PC-9 (cell line): ENCODE measurements at regions not wholly inside any gene's neighbourhood (a gene's known extent, or its start where the extent isn't known, plus 50 kb on each side); places are given as distances from the start of the nearest gene placed in this dataset.

ENCODE experiments used
- BruUV-seq: library from RNA; stranded (reverse); fragments of 400-500 nt; replicated peaks from 2 replicates; lab custom pipeline; 2021; lab: Mats Ljungman, UMichigan
- CTCF ChIA-PET: fragments of 300-600 bp; sonication (Branson Sonifier 250); formaldehyde crosslinking; loops from one replicate; lab custom pipeline; 2022; ENCODE audit warnings: antibody characterized with exemption; lab: Charles Lee
- POLR2A ChIA-PET: fragments of 300-600 bp; sonication (Branson Sonifier 250); formaldehyde crosslinking; loops from one replicate; lab custom pipeline; 2022; ENCODE audit warnings: antibody characterized with exemption; ENCODE audit not compliant: unreplicated experiment; lab: Charles Lee
- DNase-seq, 2 experiments: peaks; one replicate each; pipeline versions ENCODE4 v3.0.0 to v3.0.0-alpha.2; 2015 to 2022; ENCODE audit warnings: mixed read lengths in 1 of 2
- H2AFZ ChIP-seq: fragments of 200-600 bp; sonication (generic); 2 replicates; pipeline ENCODE4 v1.8.1; 2017; ENCODE audit warnings: antibody characterized with exemption
- H3F3A ChIP-seq: fragments of 200-600 bp; sonication (generic); 2 replicates; pipeline ENCODE4 v1.8.1; 2017; ENCODE audit warnings: antibody characterized with exemption, mild to moderate bottlenecking, low read depth; ENCODE audit not compliant: insufficient read depth
- H3K27ac ChIP-seq: fragments of 200-600 bp; sonication (generic); 2 replicates; pipeline ENCODE4 v1.6.1; 2016; ENCODE audit warnings: mixed run types
- H3K27me3 ChIP-seq: fragments of 200-600 bp; sonication (generic); 2 replicates; pipeline ENCODE4 v1.6.1; 2016; ENCODE audit warnings: low read depth, mixed run types; ENCODE audit not compliant: insufficient read depth
- H3K36me3 ChIP-seq: fragments of 200-600 bp; sonication (generic); 2 replicates; pipeline ENCODE4 v1.6.1; 2016; ENCODE audit warnings: low read depth, mixed run types
- H3K4me1 ChIP-seq: fragments of 200-600 bp; sonication (generic); replicated peaks from 2 replicates; pipeline ENCODE4 v1.6.1; 2016; ENCODE audit warnings: mixed run types; ENCODE audit not compliant: insufficient read depth
- H3K4me2 ChIP-seq: fragments of 200-600 bp; sonication (generic); 2 replicates; pipeline ENCODE4 v1.6.1; 2017; ENCODE audit warnings: mixed run types
- H3K4me3 ChIP-seq: fragments of 200-600 bp; sonication (generic); 2 replicates; pipeline ENCODE4 v1.6.1; 2016; ENCODE audit warnings: mixed run types
- H3K79me2 ChIP-seq: fragments of 200-600 bp; sonication (generic); 2 replicates; pipeline ENCODE4 v1.6.1; 2017; ENCODE audit warnings: low read depth, mixed run types
- H3K9me2 ChIP-seq: fragments of 200-600 bp; sonication (generic); 2 replicates; pipeline ENCODE4 v1.8.1; 2017; ENCODE audit warnings: mild to moderate bottlenecking; ENCODE audit not compliant: insufficient read depth
- H3K9me3 ChIP-seq: fragments of 200-600 bp; sonication (generic); 2 replicates; pipeline ENCODE4 v1.8.1; 2016; ENCODE audit warnings: low read depth; ENCODE audit not compliant: insufficient read depth
- H4K20me1 ChIP-seq: fragments of 200-600 bp; sonication (generic); 2 replicates; pipeline ENCODE4 v1.8.1; 2017; ENCODE audit not compliant: insufficient read depth
- CTCF ChIP-seq: fragments of 200-600 bp; sonication (generic); conservative IDR thresholded peaks from 2 replicates; pipeline ENCODE4 v1.6.1; 2017; ENCODE audit warnings: mixed run types, antibody characterized with exemption, mild to moderate bottlenecking, moderate library complexity
- EZH2 ChIP-seq: fragments of 200-600 bp; sonication (generic); IDR thresholded peaks from 2 replicates; pipeline ENCODE4 v1.8.0; 2017; ENCODE audit warnings: antibody characterized with exemption, low read depth
- intact Hi-C: fragments of 100-400 bp; cut with micrococcal nuclease; formaldehyde crosslinking; loops from one replicate; pipeline ENCODE4 v1.10.0; 2022; ENCODE audit not compliant: unreplicated experiment

GRCh38 chr6:15957655-15958169 lies 171.2 kb upstream of the MYLIP start:
- no TSS peak for BruUV-seq

GRCh38 chr6:15956205-15957106 lies 172.4 kb upstream of the MYLIP start:
- CTCF ChIA-PET: no interaction called here
- Histone ChIP-seq H3K9me2 (no peaks in the 10 kb centered on the region), H3K4me2 (peak overlapping the region; percentile 10; the same call in 1 of the 2 replicates), H4K20me1 (no peaks in the 10 kb centered on the region), H3F3A (no peaks in the 10 kb centered on the region), H3K4me1 (no peaks in the 10 kb centered on the region), H3K27ac (no peak overlapping the region), H3K4me3 (no peak overlapping the region), H3K79me2 (no peaks in the 10 kb centered on the region), H2AFZ (no peak overlapping the region), H3K9me3 (no peaks in the 10 kb centered on the region), H3K27me3 (peaks cover 39% of the 10 kb centered on the region), H3K36me3 (no peaks in the 10 kb centered on the region)
- TF ChIP-seq EZH2: no peak
- TF ChIP-seq CTCF: no peak
- intact Hi-C loops: no loop called here
- POLR2A ChIA-PET: no interaction called here
- BruUV-seq: no TSS peak
- DNase-seq: no peak

More at GRCh38 chr6:15957655-15958169, 171.2 kb upstream of the MYLIP start:
- no peak overlapping the region for H2AFZ ChIP-seq
- H3K4me2 ChIP-seq: no peak overlapping the region
- H4K20me1 ChIP-seq: no peaks in the 10 kb centered on the region
- no peak for DNase-seq
- no peak overlapping the region for H3K27ac ChIP-seq
- H3K36me3 ChIP-seq: no peaks in the 10 kb centered on the region
- H3K79me2 ChIP-seq: no peaks in the 10 kb centered on the region
- no peaks in the 10 kb centered on the region for H3K9me3 ChIP-seq
- peaks cover 42% of the 10 kb centered on the region for H3K27me3 ChIP-seq
- ChIA-PET CTCF (no interaction called here), POLR2A (no interaction called here)
- no peaks in the 10 kb centered on the region for H3K4me1 ChIP-seq
- intact Hi-C loops: no loop called here
- no peak for TF ChIP-seq EZH2
- TF ChIP-seq CTCF: no peak
- no peaks in the 10 kb centered on the region for H3K9me2 ChIP-seq
- no peaks in the 10 kb centered on the region for H3F3A ChIP-seq
- H3K4me3 ChIP-seq: no peak overlapping the region

GRCh38 chr6:15955484-15955883 lies 173.4 kb upstream of the MYLIP start:
- Histone ChIP-seq H3K27me3 (peaks cover 30% of the 10 kb centered on the region), H3K9me3 (no peaks in the 10 kb centered on the region), H3F3A (no peaks in the 10 kb centered on the region), H3K4me3 (no peak overlapping the region), H2AFZ (no peak overlapping the region), H3K4me1 (no peaks in the 10 kb centered on the region), H3K27ac (no peak overlapping the region), H3K79me2 (no peaks in the 10 kb centered on the region), H3K4me2 (no peak overlapping the region), H3K9me2 (no peaks in the 10 kb centered on the region), H4K20me1 (no peaks in the 10 kb centered on the region), H3K36me3 (no peaks in the 10 kb centered on the region)
- no peak for DNase-seq
- intact Hi-C loops: no loop called here
- BruUV-seq: no TSS peak
- CTCF ChIA-PET: no interaction called here
- TF ChIP-seq CTCF (no peak), EZH2 (no peak)
- POLR2A ChIA-PET: no interaction called here
